Liver (tissue), 2 donors: ENCODE measurements at regions not wholly inside any gene's neighbourhood (a gene's known extent, or its start where the extent isn't known, plus 50 kb on each side); places are given as distances from the start of the nearest gene placed in this dataset.

ENCODE experiments used
- TAF1 ChIP-seq: conservative IDR thresholded peaks from 2 replicates; pipeline ENCODE4 v1.6.1; 2016; ENCODE audit warnings: antibody characterized with exemption, mild to moderate bottlenecking
- TF ChIP-seq, protein P1 (sequence below): IDR thresholded peaks from 2 replicates; pipeline ENCODE4 v1.6.1; 2016; ENCODE audit warnings: antibody characterized with exemption
- TF ChIP-seq, protein P2 (sequence below): IDR thresholded peaks from 2 replicates; pipeline ENCODE4 v1.6.1; 2016; ENCODE audit warnings: antibody characterized with exemption, mild to moderate bottlenecking
- donor health status: healthy.

DNA sequence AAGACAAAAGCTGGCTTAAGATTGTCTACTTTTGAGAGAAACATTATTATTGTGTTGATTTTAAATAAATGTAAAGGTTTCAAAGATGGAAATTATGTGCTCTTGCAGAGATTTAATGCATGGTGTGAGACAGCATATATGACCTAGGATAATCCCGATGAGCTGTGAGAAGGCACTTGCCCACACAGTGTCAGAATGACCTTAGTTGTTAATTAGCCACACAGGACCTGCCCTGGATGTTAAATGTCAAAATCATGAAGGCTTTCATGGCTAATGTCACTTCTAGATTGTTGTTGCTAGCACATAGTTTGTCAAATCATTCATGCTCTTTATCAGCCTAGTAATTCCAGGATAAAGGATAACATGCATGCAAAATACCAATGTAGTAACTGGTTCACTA, 135.3 kb upstream of the GAP43 start:
- TF ChIP-seq, protein P1, sequence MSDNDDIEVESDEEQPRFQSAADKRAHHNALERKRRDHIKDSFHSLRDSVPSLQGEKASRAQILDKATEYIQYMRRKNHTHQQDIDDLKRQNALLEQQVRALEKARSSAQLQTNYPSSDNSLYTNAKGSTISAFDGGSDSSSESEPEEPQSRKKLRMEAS = no peak
- TF ChIP-seq, protein P2, sequence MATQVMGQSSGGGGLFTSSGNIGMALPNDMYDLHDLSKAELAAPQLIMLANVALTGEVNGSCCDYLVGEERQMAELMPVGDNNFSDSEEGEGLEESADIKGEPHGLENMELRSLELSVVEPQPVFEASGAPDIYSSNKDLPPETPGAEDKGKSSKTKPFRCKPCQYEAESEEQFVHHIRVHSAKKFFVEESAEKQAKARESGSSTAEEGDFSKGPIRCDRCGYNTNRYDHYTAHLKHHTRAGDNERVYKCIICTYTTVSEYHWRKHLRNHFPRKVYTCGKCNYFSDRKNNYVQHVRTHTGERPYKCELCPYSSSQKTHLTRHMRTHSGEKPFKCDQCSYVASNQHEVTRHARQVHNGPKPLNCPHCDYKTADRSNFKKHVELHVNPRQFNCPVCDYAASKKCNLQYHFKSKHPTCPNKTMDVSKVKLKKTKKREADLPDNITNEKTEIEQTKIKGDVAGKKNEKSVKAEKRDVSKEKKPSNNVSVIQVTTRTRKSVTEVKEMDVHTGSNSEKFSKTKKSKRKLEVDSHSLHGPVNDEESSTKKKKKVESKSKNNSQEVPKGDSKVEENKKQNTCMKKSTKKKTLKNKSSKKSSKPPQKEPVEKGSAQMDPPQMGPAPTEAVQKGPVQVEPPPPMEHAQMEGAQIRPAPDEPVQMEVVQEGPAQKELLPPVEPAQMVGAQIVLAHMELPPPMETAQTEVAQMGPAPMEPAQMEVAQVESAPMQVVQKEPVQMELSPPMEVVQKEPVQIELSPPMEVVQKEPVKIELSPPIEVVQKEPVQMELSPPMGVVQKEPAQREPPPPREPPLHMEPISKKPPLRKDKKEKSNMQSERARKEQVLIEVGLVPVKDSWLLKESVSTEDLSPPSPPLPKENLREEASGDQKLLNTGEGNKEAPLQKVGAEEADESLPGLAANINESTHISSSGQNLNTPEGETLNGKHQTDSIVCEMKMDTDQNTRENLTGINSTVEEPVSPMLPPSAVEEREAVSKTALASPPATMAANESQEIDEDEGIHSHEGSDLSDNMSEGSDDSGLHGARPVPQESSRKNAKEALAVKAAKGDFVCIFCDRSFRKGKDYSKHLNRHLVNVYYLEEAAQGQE = no peak
- no peak for TF ChIP-seq TAF1
